Sigmoid colon (tissue), 6 donors: ENCODE measurements at regions not wholly inside any gene's neighbourhood (a gene's known extent, or its start where the extent isn't known, plus 50 kb on each side); places are given as distances from the start of the nearest gene placed in this dataset.

Experiments
- DNase-seq: peaks from one replicate; pipeline ENCODE4 v3.0.0-alpha.2; 2019
- H3K27ac ChIP-seq, 4 donors: fragments of 200-600 bp; sonication (generic); one replicate each; pipeline ENCODE4 v1.5.1; 2016 to 2019; ENCODE audit warnings: mild to moderate bottlenecking in 1 of 4
- H3K27me3 ChIP-seq, 3 donors: fragments of 200-600 bp; sonication (generic); one replicate each; pipeline ENCODE4 v1.5.1; 2019; ENCODE audit warnings: mild to moderate bottlenecking in 1 of 3
- H3K36me3 ChIP-seq, 4 donors: fragments of 200-600 bp; sonication (generic); one replicate each; pipeline ENCODE4 v1.5.1; 2016 to 2019
- H3K4me1 ChIP-seq, 4 donors: fragments of 200-600 bp; sonication (generic); one replicate each; pipeline ENCODE4 v1.5.1; 2017 to 2019
- H3K4me3 ChIP-seq, 4 donors: fragments of 200-600 bp; sonication (generic); one replicate each; pipeline ENCODE4 v1.5.1; 2017 to 2019; ENCODE audit warnings: mild to moderate bottlenecking in 2 of 4, moderate library complexity in 1 of 4
- H3K9me3 ChIP-seq, 4 donors: fragments of 200-600 bp in 3 of 4; sonication (generic) in 3 of 4; one replicate each; pipeline versions ENCODE4 v1.5.1 to v1.6.1; 2013 to 2019
- CTCF ChIP-seq, 4 experiments: fragments of 450-650 bp in 3 of 4; fragments of 200-600 bp in 1 of 4; IDR thresholded peaks; one replicate each; pipeline ENCODE4 v1.5.1; 2016 to 2019; ENCODE audit warnings: antibody characterized with exemption in 4 of 4, mild to moderate bottlenecking in 3 of 4, moderate library complexity in 2 of 4
- EP300 ChIP-seq, 4 donors: sonication (generic); formaldehyde crosslinking; IDR thresholded peaks; one replicate each; pipeline ENCODE4 v1.6.1; 2017; ENCODE audit warnings: antibody characterized with exemption in 4 of 4
- POLR2A ChIP-seq, 2 donors: fragments of 450-650 bp; IDR thresholded peaks; one replicate each; pipeline ENCODE4 v1.6.1; 2016; ENCODE audit warnings: antibody characterized with exemption in 2 of 2, mild to moderate bottlenecking in 2 of 2, moderate library complexity in 2 of 2
- POLR2AphosphoS5 ChIP-seq, 4 donors: sonication (generic); formaldehyde crosslinking; IDR thresholded peaks; one replicate each; pipeline ENCODE4 v1.6.1; 2017; ENCODE audit warnings: antibody characterized with exemption in 4 of 4
- whole genome bisulfite sequencing, 2 donors: extraction: QIAGEN DNeasy Blood & Tissue Kit; methylation state at CpG; one replicate each; pipeline ENCODE4 v1.1.7; 2013; 5-methylcytosine and 5-hydroxymethylcytosine counted together
- intact Hi-C: fragments of 100-400 bp; cut with DNase I; formaldehyde crosslinking; loops from one replicate; pipeline ENCODE4 v1.15.1; 2023
- donor health status: healthy with polysubstance abuse.
- donor health status: healthy.

GRCh38 chr17:72517413-72518158 is 396.8 kb downstream of the SOX9 start:
- TF ChIP-seq EP300 (IDR thresholded peaks at IDR 0.05) (no peak), CTCF (IDR thresholded peaks at IDR 0.05) (no peak), POLR2A (IDR thresholded peaks at IDR 0.05) (no peak), POLR2AphosphoS5 (IDR thresholded peaks at IDR 0.05) (no peak)
- H3K27ac ChIP-seq: no peak overlapping the region
- intact Hi-C loops: no loop called here
- no peak overlapping the region for H3K4me3 ChIP-seq
- H3K27me3 ChIP-seq: no peaks in the 10 kb centered on the region
- no peaks in the 10 kb centered on the region for H3K36me3 ChIP-seq
- no peaks in the 10 kb centered on the region for H3K4me1 ChIP-seq
- 48 to 62% methylated on average over 7 of the region's 7 CpGs for WGBS, 2 donors
- no peaks in the 10 kb centered on the region for H3K9me3 ChIP-seq
- DNase-seq: no peak

GRCh38 chr17:72518159-72518732 is 397.4 kb downstream of the SOX9 start:
- H3K4me1 ChIP-seq: no peaks in the 10 kb centered on the region
- 36 to 76% methylated on average over 9 of the region's 9 CpGs for WGBS, 2 donors
- intact Hi-C loops: no loop called here
- no peaks in the 10 kb centered on the region for H3K9me3 ChIP-seq
- TF ChIP-seq CTCF (IDR thresholded peaks at IDR 0.05) (no peak), POLR2A (IDR thresholded peaks at IDR 0.05) (no peak), EP300 (IDR thresholded peaks at IDR 0.05) (no peak), POLR2AphosphoS5 (IDR thresholded peaks at IDR 0.05) (no peak)
- DNase-seq: no peak
- no peaks in the 10 kb centered on the region for H3K36me3 ChIP-seq
- H3K27ac ChIP-seq: no peak overlapping the region
- H3K4me3 ChIP-seq: no peak overlapping the region
- H3K27me3 ChIP-seq: no peaks in the 10 kb centered on the region

- no peaks in the 10 kb centered on the region for H3K4me1 ChIP-seq
- 10 to 33% methylated on average over 25 of the region's 25 CpGs for WGBS, 2 donors
- no peak overlapping the region for H3K4me3 ChIP-seq
- no peaks in the 10 kb centered on the region for H3K36me3 ChIP-seq
- TF ChIP-seq CTCF (IDR thresholded peaks at IDR 0.05): no peak
- H3K27me3 ChIP-seq: no peaks in the 10 kb centered on the region
- DNase-seq: no peak
- H3K9me3 ChIP-seq: no peaks in the 10 kb centered on the region
- intact Hi-C loops: no loop called here
- H3K27ac ChIP-seq: no peak overlapping the region
These were observed 398.2 kb downstream of the SOX9 start for GRCh38 chr17:72518753-72519597.

- Histone ChIP-seq H3K9me3 (no peaks in the 10 kb centered on the region), H3K36me3 (no peaks in the 10 kb centered on the region), H3K4me1 (no peaks in the 10 kb centered on the region), H3K27ac (no peak overlapping the region), H3K4me3 (no peak overlapping the region), H3K27me3 (no peaks in the 10 kb centered on the region)
- DNase-seq: no peak
- intact Hi-C loops: no loop called here
- no peak for TF ChIP-seq EP300 (IDR thresholded peaks at IDR 0.05)
- no peak for TF ChIP-seq POLR2AphosphoS5 (IDR thresholded peaks at IDR 0.05)
- no peak for TF ChIP-seq CTCF (IDR thresholded peaks at IDR 0.05)
- no peak for TF ChIP-seq POLR2A (IDR thresholded peaks at IDR 0.05)
- WGBS, 2 donors: 46 to 76% methylated on average over 6 of the region's 6 CpGs
These were observed 398.7 kb downstream of the SOX9 start for GRCh38 chr17:72519598-72519936.
